AG04449 (cell line): ENCODE measurements at regions not wholly inside any gene's neighbourhood (a gene's known extent, or its start where the extent isn't known, plus 50 kb on each side); places are given as distances from the start of the nearest gene placed in this dataset.

Source experiments
- CTCF ChIA-PET: fragments of 350-600 bp; formaldehyde crosslinking; extraction: SDS; loops from one replicate; lab custom pipeline; 2021; ENCODE audit warnings: antibody characterized with exemption; lab: Yijun Ruan, JAX
- POLR2A ChIA-PET: fragments of 400-600, 350-600 bp; formaldehyde crosslinking; extraction: SDS; loops from one replicate; lab custom pipeline; 2020; ENCODE audit warnings: antibody characterized with exemption, inconsistent platforms; lab: Yijun Ruan, JAX
- DNase-seq: peaks from one replicate; pipeline ENCODE4 v3.0.0-alpha.2; 2010; ENCODE audit warnings: low read depth, low spot score
- H3K4me3 ChIP-seq: 2 replicates; pipeline ENCODE4 v1.5.1; 2011; ENCODE audit warnings: low read depth, mild to moderate bottlenecking, control low read depth, low read length
- CTCF ChIP-seq: IDR thresholded peaks from one replicate; pipeline ENCODE4 v1.5.1; 2011; ENCODE audit warnings: mild to moderate bottlenecking, moderate library complexity, low read length, control low read depth, inconsistent platforms; ENCODE audit not compliant: insufficient read depth; ENCODE audit errors: missing control alignments

DNA sequence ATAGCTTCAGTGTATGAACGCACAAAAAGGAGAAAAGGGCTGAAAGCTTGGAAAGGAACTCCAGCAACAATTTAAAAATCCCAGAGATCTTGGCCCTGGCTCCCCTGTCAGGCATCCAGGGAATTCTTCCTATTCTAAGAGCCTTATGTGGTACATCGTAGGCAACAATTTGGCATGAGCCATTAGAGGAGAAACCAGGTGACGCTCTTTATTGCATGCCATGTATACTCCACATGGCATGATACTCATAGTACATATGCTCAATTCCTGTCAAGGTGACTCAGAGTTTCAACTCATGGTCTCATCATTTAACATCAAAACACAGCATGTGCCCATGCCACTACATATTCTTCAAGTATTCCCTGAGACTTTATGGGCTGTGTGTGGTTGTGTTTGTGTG lies 191.3 kb downstream of the OR13H1 start:
- POLR2A ChIA-PET = no interaction called here
- CTCF ChIA-PET = no interaction called here
- TF ChIP-seq CTCF = no peak
- DNase-seq = no peak
- no peak overlapping the region for H3K4me3 ChIP-seq

DNA sequence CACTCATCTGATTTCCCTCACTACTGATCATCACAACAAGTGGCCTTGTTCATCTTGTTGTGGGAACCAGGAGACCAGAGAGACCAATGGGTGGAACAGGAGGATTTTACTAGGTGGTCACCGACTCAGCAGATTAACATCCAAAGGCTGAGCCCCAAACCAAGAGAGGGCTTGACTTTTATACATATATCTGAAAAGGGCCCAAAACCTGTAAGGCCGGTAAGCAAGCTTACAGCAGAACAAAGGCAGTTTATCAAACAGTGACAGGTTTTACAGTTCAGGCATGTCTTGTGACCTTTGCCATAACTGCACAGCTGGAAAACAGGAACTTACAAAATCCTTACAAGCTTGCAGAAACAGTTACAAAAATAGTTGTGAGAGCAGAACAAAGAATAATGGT lies 195.9 kb downstream of the OR13H1 start:
- DNase-seq = no peak
- POLR2A ChIA-PET = no interaction called here
- no peak for TF ChIP-seq CTCF
- H3K4me3 ChIP-seq = no peak overlapping the region
- CTCF ChIA-PET = no interaction called here

DNA sequence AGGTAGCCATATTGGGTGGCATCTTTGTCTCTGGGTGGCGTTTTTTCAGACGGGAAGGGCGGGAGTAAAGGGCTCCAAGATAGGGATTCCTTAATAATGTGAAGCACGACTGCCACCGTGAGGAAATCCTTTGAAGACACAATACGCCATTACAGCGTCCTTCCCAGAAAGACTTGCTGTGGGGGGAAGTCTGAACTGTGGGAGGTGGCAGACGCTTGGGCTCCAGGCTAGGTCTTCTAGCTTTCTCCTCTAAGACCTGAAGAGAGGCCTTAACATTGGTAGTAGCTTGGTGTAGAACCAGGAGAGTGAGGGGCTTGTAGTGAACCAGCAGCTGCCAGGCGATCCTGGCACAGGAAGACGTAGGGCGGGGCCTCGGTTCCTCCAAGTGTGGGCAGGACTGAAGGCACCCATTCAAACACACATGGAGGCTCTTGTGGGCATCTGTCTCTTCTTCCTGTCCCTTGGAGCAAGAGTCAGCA lies 197.3 kb downstream of the OR13H1 start:
- POLR2A ChIA-PET = no interaction called here
- DNase-seq = no peak
- H3K4me3 ChIP-seq = no peak overlapping the region
- no peak for TF ChIP-seq CTCF
- CTCF ChIA-PET = no interaction called here

DNA sequence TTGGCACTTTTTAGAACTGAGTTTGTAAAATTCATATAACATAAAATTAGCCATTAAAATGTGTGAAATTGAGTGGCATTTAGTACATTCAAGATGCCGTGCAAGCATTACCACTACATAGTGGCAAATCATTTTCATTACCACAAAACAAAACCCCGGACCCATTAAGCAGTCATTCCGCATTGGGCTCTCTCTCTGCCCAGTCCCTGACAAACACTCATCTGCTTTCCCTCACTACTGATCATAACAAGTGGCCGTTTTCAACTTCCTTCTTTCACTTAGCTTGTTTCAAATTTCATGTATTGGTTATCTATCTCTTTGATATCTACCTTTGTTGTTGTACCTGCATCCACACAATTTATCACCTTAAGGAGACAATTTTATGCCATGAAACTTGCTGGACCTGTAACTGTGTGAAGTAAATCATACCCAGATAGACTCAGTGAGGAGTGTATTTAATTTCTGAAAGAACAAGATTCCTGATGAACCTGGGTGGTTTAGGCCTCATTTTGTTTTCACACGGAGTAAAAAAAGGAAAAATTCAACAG lies 202.1 kb downstream of the OR13H1 start:
- ChIA-PET POLR2A (no interaction called here), CTCF (no interaction called here)
- no peak for TF ChIP-seq CTCF
- no peak overlapping the region for H3K4me3 ChIP-seq
- DNase-seq = no peak

DNA sequence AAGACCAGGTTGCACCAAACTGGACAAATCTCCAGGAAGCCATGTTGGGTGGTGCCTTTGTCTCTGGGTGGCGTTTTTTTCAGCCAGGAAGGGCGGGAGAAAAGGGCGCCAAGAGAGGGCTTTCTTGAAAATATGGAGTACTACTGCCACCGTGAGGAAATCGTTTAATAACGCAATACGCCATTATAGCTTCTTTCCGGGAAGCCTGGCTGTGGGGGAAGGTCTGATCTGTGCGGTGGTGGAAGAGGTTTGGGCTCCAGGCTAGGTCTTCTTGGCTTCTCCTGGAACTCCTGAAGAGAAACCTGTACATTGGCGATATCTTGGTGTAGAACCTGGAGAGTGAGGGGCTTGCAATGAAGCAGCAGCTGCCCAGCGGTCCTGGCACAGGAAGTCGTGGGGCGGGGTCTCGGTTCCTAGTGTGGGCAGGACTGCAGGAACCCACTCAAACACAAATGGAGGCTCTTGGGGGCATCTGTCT lies 202.7 kb downstream of the OR13H1 start:
- POLR2A ChIA-PET = no interaction called here
- no peak for DNase-seq
- CTCF ChIA-PET = no interaction called here
- no peak overlapping the region for H3K4me3 ChIP-seq
- no peak for TF ChIP-seq CTCF

DNA sequence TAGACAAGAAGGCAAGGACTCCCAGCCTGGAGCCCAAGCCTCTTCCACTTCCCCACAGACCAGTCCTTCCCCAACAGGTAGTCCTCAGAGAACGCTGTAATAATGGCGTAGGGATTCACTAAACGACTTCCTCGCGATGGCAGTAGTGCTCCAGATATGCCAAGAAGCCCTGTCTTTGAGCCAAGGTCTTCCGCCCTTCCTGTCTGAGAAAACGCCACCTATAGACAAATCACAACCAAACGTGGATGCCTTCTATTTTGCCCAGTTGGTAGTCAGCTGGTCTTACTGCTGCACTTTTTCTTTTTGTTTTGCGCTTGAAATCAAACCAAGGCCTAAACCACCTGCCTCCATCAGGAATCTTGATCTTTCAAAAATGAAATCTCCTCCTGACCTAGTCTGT lies 203.3 kb downstream of the OR13H1 start:
- TF ChIP-seq CTCF = no peak
- H3K4me3 ChIP-seq = no peak overlapping the region
- ChIA-PET CTCF (no interaction called here), POLR2A (no interaction called here)
- DNase-seq = no peak
